Activated naive CD4-positive, alpha-beta T cell treated with anti-CD3 and anti-CD28 coated beads, Interleukin-2, amount 50 U/mL, for 72 hours (primary cell): ENCODE measurements at regions not wholly inside any gene's neighbourhood (a gene's known extent, or its start where the extent isn't known, plus 50 kb on each side); places are given as distances from the start of the nearest gene placed in this dataset.
"Not testable (repeated sequence)": the region's sequence is repeated elsewhere in the genome, so short reads cannot be mapped to it uniquely, and the experiment has no call there.

Source experiments
- ATAC-seq, 2 donors: fragments of 150-1000 bp; cut with Tn5 transposase; 2 replicates each; pipeline ENCODE4 v1.10.0; 2021; ENCODE audit warnings: mild to moderate bottlenecking in 2 of 2, moderate library complexity in 2 of 2
- DNase-seq, 2 donors: peaks; one replicate each; pipeline ENCODE4 v3.0.0; 2021 to 2022; ENCODE audit warnings: low spot score in 2 of 2
- H3K27ac Mint-ChIP-seq, 2 donors: one replicate each; pipeline ENCODE4 v1.8.0; 2022; ENCODE audit warnings: mild to moderate bottlenecking in 2 of 2, mixed read lengths in 2 of 2
- H3K36me3 Mint-ChIP-seq, 2 donors: one replicate each; pipeline ENCODE4 v1.8.0; 2022; ENCODE audit warnings: mixed read lengths in 2 of 2
- H3K9me3 Mint-ChIP-seq, 2 donors: one replicate each; pipeline ENCODE4 v1.8.0; 2022; ENCODE audit warnings: mixed read lengths in 2 of 2

DNA sequence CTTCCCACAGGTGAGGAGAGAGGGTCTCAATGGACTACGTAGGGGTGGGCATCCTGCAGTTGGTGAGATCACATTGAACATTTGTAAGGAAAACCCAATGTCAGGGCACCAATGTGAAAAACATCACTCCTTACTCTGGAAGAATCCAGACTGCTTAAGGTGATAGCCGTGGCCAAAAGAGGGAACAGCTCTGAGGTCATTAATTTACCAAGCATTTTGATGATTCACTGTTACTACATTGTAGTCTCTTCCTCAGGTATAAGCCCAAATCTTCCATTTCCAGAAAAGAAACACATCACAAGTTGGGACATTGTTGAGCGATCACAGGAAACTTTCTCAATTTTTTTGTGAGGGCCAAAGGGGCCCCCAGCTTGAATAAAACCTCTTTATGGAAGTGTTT is 61.1 kb upstream of the SPTLC3 start:
- ATAC-seq = no peak
- H3K9me3 Mint-ChIP-seq = no peaks in the 10 kb centered on the region
- no peak for DNase-seq
- no peak overlapping the region for H3K27ac Mint-ChIP-seq
- H3K36me3 Mint-ChIP-seq = no peaks in the 10 kb centered on the region

GRCh38 chr20:12949429-12949980 is 59.3 kb upstream of the SPTLC3 start:
- no peak for ATAC-seq
- no peaks in the 10 kb centered on the region for H3K36me3 Mint-ChIP-seq
- H3K9me3 Mint-ChIP-seq = no peaks in the 10 kb centered on the region
- no peak overlapping the region for H3K27ac Mint-ChIP-seq
- DNase-seq = no peak

GRCh38 chr20:12954254-12954653 is 54.5 kb upstream of the SPTLC3 start:
- not testable (repeated sequence) for H3K36me3 Mint-ChIP-seq, H3K27ac Mint-ChIP-seq, H3K9me3 Mint-ChIP-seq, ATAC-seq, DNase-seq

- Mint-ChIP-seq H3K9me3 (no peaks in the 10 kb centered on the region), H3K27ac (no peak overlapping the region), H3K36me3 (no peaks in the 10 kb centered on the region)
- no peak for ATAC-seq
- no peak for DNase-seq
Measured at GRCh38 chr20:12955611-12956010, 53.2 kb upstream of the SPTLC3 start.

DNA sequence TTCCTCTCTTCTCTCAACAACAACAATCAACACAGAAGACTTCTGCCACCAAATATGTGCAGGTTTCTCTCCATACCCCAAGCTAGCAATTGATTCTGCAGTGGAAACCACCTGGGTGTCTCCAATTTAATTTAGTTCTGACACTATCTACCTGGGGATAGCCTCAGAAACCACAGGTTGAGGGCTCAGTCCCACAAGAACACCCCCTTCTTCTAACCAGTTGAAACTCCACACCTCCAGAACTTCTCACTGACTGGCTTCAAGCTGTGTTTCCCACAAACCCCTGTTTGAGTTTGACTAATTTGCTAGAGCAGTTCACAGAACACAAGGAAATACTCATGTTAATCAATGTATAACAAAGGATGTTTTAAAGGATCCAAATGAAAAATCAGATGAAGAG is 52.5 kb upstream of the SPTLC3 start:
- H3K9me3 Mint-ChIP-seq = no peaks in the 10 kb centered on the region
- ATAC-seq (peak in 1 of 2 donors; percentile 49), DNase-seq (no peak)
- no peak overlapping the region for H3K27ac Mint-ChIP-seq
- H3K36me3 Mint-ChIP-seq = no peaks in the 10 kb centered on the region

DNA sequence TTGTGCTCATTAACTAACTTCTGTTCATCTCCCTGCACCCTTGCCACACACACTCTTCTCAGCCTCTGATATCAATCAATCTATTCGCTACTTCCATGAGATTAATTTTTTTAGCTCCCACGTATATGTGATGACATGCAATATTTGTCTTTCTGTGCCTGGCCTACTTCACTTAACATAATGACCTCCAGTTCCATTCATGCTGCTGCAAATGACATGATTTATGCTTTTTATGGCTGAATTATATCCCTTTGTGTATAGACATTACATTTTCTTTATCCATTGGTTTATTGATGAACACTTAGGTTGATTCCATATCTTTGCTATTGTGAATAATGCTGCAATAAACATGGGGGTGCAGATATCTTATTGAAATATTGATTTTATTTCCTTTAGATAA is 50.8 kb upstream of the SPTLC3 start:
- ATAC-seq = no peak
- no peak for DNase-seq
- no peaks in the 10 kb centered on the region for H3K9me3 Mint-ChIP-seq
- no peak overlapping the region for H3K27ac Mint-ChIP-seq
- H3K36me3 Mint-ChIP-seq = no peaks in the 10 kb centered on the region
